NCI-H82 (cell line): ENCODE measurements at regions not wholly inside any gene's neighbourhood (a gene's known extent, or its start where the extent isn't known, plus 50 kb on each side); places are given as distances from the start of the nearest gene placed in this dataset.

Experiments used
- DNase-seq: peaks from one replicate; lab custom pipeline; 2025; lab: John Stamatoyannopoulos, UW

DNA sequence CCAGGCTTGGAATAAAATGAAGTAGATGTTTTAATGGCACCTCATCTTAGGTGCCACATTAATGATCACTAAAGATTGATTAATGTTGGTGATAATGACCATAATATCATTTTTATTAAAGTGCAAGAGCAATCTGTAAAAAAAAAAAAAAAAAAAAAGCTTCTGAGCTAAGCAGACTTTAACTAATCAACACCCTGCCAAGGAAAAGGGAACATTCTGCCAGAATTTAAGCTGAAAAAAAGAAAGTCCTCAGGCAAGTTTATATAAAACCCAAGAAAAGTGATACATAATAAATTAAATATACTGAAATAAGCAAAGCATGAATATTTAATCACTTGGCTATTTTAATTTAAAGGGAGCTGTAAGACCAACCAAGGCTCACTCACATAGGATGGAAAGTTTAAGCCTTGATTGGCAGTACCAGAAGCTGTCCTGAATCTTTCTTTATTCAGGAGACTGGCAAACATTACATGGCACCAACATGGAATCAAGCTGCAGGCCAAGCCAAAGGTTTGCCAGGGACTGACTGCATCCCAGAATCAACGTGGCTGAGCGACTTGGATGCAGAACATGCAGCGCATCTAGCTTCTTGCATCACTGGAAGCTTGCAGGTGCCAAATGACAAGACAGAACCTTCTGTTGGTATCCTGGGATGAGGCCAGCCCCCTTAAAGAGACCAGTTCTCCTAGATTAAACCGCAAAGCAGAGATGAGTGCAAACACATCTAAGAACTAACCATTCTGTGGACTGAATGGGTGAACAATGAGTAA is 413.6 kb downstream of the ENC1 start:
- DNase-seq, result no peak

GRCh38 chr5:74225587-74225986 is 414.9 kb downstream of the ENC1 start:
- no peak for DNase-seq

- DNase-seq, result no peak
Observed at GRCh38 chr5:74224331-74224730, 416.2 kb downstream of the ENC1 start.

DNA sequence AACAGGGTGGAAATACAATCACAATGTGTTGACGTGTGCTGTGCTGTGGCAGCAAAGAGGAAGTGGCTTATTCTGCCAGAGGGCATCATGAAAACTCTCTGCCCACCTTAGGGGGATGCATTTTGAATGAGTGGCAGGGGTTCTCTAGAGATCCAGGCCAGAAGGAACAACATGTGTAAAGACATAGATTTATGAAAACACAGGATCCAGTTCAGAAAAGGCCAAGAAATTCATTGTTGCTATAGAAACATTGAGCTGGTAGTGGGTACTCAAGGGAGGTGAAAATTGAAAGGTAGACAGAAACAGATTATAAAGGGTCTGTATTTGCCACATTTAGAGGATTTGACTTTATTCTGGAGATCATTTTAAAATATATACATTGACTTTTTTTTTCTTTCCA is 417.7 kb downstream of the ENC1 start:
- DNase-seq, result no peak

- no peak for DNase-seq
Observed at GRCh38 chr5:74221413-74221812, 419.1 kb downstream of the ENC1 start.

DNA sequence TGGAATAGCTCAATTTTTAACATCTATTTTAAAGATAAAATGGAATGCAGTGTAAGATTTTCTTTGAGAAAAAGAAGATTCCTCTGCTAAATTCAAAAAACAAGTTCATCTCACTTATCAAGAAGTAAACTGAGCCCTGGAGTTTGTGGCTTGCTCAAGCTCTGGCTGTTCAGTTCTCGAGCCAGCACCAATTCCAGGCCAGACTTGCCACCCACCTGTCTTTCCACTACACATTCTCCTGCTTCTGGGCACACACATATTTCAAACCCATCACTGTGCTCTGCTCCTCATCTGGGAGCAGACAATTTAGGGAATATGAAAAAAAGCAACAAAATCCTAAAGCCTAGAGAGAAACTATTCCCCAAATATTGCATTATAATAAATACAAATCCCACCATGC is 424.5 kb downstream of the ENC1 start:
- no peak for DNase-seq

- peak; percentile 34 for DNase-seq
Observed at GRCh38 chr5:74212336-74212735, 428.2 kb downstream of the ENC1 start.

DNA sequence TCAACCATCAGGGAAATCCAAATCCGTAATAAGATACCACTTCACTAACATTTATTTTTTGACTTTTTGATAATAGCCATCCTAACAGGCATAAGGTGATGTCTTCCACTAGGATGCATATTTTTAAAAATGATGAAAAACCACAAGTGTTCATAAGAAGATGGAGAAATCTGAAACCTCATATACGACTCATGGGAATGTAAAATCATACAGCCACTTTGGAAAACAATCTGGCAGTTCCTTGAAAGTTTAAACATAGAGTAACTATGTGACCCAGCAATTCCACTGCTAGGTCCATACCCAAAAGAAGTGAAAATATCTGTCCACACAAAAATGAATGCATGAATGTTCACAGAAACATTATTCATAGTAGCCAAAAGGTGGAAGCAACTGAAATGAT is 431.0 kb downstream of the ENC1 start:
- no peak for DNase-seq

- DNase-seq, result no peak
Observed at GRCh38 chr5:74206579-74207550, 433.7 kb downstream of the ENC1 start.

DNA sequence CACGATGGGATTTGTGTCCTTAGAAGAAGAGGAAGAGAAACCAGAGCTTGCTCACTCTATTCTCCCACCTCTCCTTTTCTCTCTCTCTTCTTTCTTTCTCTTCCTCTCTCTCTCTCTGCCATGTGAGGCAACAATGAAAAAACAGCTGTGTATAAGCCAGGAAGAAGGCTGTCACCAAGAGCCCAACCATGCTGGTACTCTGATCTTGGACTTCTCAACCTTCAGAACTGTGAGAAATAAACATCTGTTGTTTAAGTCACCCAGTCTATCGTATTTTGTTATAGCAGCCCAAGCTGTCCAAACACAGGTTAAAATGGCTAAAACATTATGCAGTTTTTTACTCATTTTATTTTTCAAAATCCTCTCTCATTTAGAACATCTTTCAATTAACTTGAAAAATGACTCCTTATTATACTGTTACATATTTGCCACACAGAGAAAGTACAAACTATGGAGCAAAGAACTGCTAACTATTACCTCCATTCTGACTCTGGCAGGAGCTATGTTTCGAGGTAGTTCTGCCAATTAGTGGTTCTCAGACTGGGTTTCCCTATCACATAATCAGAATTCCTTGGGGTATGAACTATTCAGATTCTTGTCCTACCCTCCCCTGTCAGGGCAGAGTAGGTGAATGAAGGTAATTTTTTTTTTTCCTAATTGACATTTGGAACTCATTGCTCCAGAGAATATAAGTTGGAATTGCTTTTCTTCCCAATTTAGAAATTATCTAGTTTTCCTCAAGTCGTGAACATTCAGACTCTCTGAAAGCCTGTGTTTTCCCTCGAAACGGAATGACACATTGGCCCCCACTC is 434.6 kb downstream of the ENC1 start:
- no peak for DNase-seq

DNA sequence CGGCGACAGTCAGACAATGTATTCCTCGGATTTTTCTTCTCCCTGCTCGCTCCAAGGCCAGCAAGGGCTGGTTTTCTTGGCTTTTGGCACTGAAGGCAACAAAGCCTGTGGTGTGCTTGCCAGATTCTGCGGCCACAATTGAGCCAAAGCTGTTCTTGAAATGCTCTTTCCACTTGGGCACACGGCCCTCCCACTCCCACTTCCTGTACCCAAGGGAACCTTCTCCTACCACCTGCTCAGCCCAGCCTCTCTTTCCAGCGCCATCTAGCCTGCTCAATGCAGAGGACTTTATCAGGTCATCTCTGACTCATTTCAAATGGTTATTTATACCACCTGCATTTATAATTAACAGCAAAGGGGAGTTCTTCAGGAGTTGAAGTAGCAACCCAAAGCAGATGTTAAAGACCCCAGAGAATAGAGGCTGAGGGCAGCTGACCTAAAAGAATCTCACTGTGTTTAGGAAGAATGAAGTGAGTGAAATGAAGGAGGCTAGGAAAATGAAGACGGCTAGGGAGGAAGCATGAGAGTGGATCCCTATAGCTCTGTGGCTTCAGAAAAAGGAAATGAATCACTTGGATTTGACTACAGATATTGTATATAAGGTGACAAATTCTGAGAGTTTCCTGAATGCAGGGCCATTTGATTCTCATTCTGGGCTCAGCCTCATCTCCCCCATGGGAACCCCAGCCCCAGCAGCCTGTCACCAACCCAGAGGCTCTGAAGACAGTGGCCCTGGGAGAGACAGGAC is 439.0 kb downstream of the ENC1 start:
- no peak for DNase-seq

GRCh38 chr5:74200560-74200959 is 440.0 kb downstream of the ENC1 start:
- no peak for DNase-seq

DNA sequence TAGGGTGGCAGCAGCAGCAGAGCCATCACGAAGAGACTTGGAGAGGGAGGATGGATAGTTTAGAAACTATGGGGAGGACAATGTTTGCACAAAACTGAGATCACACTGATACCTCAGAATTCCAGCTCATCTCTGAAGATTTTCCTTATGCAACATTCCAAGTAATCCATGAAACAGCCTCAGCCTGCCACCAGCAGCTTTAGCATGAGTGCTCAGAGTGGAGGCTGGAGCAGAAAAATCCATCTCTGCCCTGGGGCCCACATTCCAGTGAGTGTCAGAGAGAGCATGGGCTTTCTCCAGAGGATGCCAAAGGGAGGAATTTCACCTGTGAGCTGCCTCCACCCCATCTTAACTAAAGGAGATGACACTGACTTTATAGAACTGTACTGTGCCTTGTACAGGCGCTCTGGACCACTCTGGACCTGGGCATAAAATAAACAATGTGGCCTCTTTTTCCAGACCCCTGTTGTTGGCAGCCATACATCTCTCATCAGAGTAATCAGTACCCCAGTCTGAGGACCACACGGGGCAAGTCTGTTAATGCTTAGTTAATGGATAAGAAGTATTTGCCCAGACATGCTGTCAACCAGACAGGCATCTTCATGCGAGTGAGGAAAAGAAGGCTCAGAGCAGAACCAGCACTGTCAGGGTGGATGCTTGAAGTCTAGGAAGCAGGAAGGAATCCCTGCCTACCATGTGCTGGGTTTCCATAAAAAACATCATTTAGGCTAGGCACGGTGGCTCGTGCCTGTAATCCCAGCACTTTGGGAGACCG is 440.9 kb downstream of the ENC1 start:
- no peak for DNase-seq

- no peak for DNase-seq
Observed at GRCh38 chr5:74199005-74199404, 441.5 kb downstream of the ENC1 start.

DNA sequence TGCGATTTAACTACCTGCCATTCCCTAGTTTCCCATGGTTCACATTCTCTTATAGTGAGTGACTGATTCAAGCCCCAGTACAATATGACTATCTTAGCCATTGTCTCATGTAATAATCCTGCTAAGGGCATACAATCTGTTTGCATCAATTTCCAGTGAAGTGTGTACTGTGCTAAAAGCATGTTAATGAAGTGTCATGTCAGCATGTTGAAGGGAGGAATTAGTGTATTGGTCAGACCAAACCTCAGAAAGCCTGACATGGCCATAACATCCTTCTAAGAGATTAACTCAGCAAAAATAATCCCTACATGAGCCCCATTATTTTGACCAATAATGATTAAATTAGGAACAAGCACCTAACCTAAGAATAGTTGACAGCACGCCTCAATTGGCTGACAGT is 442.4 kb downstream of the ENC1 start:
- DNase-seq, result no peak

GRCh38 chr5:74196233-74196632 is 444.3 kb downstream of the ENC1 start:
- DNase-seq, result no peak

GRCh38 chr5:74194196-74194595 is 446.3 kb downstream of the ENC1 start:
- DNase-seq, result no peak

DNA sequence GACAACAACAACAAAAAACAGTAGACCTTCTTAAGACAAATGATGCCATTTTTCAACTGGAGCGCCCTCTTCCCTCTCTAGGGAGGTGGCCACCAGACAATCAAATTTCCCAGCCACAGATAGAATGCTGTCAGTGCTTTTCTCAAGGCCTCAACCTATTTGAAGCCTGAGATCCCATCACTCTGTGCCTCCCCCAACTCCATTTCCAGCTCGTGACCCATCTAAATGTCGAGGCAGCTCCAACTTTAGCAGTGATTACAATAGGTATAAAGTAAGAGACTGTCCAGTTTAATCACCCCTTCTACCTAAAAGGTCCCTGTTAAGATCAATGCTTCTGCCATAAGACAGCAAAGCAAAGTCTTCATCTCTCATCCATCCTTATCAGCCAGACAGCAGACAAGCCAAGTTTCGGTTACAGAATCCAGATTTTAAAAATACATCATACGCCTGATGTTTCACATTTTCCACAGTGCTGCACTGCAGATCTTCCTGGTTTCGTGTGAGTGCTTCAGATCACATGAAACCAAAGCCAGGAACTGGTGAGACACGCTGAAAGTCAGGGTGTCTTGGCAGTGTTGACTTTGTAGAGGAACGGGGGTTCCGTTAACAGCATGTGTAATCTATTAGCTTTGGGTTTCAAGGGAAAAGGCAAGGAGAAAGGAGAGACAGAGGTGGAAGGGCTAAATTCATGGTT is 447.8 kb downstream of the ENC1 start:
- DNase-seq, result no peak

DNA sequence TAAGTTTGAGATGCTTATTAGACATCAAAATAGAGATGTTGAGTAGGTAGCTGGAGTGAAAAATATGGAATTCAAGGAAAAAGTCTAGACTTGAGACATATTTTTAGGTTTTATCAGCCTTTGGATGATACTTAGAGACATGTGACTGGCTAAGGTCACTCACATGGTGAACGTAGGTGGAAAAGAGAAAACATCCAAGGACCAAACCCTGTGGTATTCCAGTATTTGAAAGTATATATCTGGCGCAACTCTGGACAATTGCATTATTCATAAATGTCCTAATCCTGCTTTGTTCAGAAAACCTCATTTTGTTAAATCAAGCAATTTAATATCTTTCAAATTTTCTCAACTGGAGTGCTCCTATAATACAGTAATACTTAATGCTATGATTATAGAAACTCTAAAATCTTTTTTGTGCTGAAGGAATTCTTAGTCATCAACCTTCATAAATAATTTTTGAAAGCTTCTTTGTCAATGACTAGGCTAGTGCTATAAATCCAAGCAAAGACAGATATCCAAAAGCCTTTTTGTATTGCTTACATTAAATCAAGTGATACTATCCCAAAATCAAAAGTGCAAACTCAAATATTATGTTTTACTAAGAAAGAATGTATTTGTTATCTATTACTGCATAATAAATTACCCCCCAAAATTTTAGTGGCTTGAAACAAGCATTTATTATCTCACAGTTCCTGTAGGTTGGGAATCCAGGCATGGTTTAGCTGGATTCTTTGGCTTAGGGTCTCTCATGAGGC is 452.0 kb downstream of the ENC1 start:
- DNase-seq, result no peak
